HFFc6 (cell line): ENCODE measurements at regions not wholly inside any gene's neighbourhood (a gene's known extent, or its start where the extent isn't known, plus 50 kb on each side); places are given as distances from the start of the nearest gene placed in this dataset.
A peak's percentile ranks its signal among the peaks of the same experiment; 100 is the strongest.
"Not testable (repeated sequence)": the region's sequence is repeated elsewhere in the genome, so short reads cannot be mapped to it uniquely, and the experiment has no call there.

Experiments
- DNase-seq: peaks from one replicate; pipeline ENCODE4 v3.0.0-alpha.2; 2018
- H3K27ac Mint-ChIP-seq: 2 replicates; pipeline ENCODE4 v1.8.0; 2020; ENCODE audit warnings: mild to moderate bottlenecking, mixed read lengths
- H3K27me3 Mint-ChIP-seq: 2 replicates; pipeline ENCODE4 v1.8.0; 2021; ENCODE audit warnings: mild to moderate bottlenecking, moderate library complexity, mixed read lengths; ENCODE audit not compliant: insufficient read depth
- H3K36me3 Mint-ChIP-seq: 2 replicates; pipeline ENCODE4 v1.8.0; 2021; ENCODE audit warnings: low read depth, mixed read lengths
- H3K4me1 Mint-ChIP-seq: 2 replicates; pipeline ENCODE4 v1.8.0; 2020; ENCODE audit warnings: low read depth, mixed read lengths
- H3K4me3 Mint-ChIP-seq: 2 replicates; pipeline ENCODE4 v1.8.0; 2020; ENCODE audit warnings: mild to moderate bottlenecking, moderate library complexity, mixed read lengths
- H3K9me3 Mint-ChIP-seq: 2 replicates; pipeline ENCODE4 v1.8.0; 2020; ENCODE audit warnings: mild to moderate bottlenecking, mixed read lengths
- TF ChIP-seq, protein P1 (sequence below): fragments of 200-600 bp; sonication (generic); IDR thresholded peaks from 2 replicates; pipeline ENCODE4 v1.5.0; 2021; ENCODE audit warnings: antibody characterized with exemption, mild to moderate bottlenecking

DNA sequence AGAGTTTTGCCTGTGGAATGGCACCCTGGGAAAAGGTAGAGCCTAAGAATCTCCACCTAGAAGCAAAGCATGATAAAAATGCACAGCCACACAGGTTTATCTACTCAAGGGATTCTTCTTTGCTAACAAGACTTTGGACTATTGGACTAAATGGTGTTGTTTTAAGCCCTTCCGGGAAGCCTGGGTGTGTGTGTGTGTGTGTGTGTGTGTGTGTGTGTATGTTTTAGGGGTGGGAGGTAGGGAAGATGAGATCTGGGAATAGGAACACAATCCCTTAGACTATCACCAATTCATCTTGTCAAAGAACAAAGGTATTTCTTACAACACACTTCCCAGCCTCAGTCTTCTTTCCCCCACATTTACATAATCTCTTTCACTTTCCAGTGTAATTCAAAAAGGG, 327.5 kb upstream of the FGF16 start:
- DNase-seq: no peak
- Mint-ChIP-seq H3K27ac (no peak overlapping the region), H3K4me3 (no peak overlapping the region), H3K4me1 (no peaks in the 10 kb centered on the region), H3K9me3 (no peaks in the 10 kb centered on the region; the same call in none of the 2 replicates), H3K27me3 (no peaks in the 10 kb centered on the region), H3K36me3 (no peaks in the 10 kb centered on the region)
- TF ChIP-seq, protein P1, sequence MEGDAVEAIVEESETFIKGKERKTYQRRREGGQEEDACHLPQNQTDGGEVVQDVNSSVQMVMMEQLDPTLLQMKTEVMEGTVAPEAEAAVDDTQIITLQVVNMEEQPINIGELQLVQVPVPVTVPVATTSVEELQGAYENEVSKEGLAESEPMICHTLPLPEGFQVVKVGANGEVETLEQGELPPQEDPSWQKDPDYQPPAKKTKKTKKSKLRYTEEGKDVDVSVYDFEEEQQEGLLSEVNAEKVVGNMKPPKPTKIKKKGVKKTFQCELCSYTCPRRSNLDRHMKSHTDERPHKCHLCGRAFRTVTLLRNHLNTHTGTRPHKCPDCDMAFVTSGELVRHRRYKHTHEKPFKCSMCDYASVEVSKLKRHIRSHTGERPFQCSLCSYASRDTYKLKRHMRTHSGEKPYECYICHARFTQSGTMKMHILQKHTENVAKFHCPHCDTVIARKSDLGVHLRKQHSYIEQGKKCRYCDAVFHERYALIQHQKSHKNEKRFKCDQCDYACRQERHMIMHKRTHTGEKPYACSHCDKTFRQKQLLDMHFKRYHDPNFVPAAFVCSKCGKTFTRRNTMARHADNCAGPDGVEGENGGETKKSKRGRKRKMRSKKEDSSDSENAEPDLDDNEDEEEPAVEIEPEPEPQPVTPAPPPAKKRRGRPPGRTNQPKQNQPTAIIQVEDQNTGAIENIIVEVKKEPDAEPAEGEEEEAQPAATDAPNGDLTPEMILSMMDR: no peak

DNA sequence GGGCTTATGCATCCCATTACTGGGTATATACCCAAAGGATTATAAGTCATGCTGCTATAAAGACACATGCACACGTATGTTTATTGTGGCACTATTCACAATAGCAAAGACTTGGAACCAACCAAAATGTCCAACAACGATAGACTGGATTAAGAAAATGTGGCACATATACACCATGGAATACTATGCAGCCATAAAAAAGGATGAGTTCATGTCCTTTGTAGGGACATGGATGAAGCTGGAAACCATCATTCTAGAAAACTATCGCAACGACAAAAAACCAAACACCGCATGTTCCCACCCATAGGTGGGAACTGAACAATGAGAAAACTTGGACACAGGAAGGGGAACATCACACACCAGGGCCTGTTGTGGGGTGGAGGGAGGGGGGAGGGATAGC, 323.3 kb upstream of the FGF16 start:
- not testable (repeated sequence) for H3K36me3 Mint-ChIP-seq, DNase-seq, H3K27me3 Mint-ChIP-seq, H3K27ac Mint-ChIP-seq, H3K4me1 Mint-ChIP-seq, H3K9me3 Mint-ChIP-seq, H3K4me3 Mint-ChIP-seq

DNA sequence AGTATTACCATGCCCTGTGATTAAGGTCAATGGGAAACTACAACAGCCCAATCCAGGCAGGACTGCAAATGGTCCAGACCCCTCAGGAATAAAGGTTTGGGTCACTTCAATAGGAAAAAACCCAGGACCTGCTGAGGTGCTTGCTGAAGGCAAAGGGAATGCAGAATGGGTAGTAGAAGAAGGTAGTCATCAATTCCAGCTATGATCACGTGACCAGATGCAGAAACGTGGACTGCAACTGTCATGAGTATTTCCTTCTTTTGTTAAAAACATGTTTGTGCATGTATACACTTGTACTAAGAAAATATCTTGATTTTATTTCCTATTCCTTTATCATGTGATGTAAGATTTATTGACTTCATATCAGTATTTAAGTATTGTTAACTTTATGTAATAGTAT, 319.6 kb upstream of the FGF16 start:
- H3K36me3 Mint-ChIP-seq, H3K27me3 Mint-ChIP-seq, H3K4me3 Mint-ChIP-seq, H3K4me1 Mint-ChIP-seq, H3K27ac Mint-ChIP-seq, H3K9me3 Mint-ChIP-seq, DNase-seq: not testable (repeated sequence)

DNA sequence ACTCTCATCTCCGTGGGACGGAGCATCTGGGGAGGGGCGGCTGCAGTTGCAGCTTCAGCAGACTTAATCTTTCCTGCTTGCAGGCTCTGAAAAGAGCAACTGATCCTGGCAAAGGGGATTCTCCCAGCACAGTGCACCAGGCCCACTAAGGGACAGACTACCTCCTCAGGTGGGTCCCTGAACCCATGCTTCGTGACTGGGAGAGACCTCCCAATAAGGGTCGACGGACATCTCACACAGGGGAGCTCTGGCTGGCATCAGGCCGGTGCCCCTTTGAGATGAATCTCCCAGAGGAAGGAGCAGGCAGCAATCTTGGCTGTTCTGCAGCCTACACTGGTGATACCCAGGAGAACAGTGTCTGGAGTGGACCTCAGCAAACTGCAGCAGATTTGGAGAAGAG, 303.3 kb upstream of the FGF16 start:
- no peaks in the 10 kb centered on the region for H3K9me3 Mint-ChIP-seq
- no peak overlapping the region for H3K4me3 Mint-ChIP-seq
- H3K27ac Mint-ChIP-seq: no peak overlapping the region
- no peaks in the 10 kb centered on the region for H3K4me1 Mint-ChIP-seq
- H3K27me3 Mint-ChIP-seq: no peaks in the 10 kb centered on the region; the same call in 1 of the 2 replicates
- TF ChIP-seq, protein P1: no peak
- no peaks in the 10 kb centered on the region for H3K36me3 Mint-ChIP-seq
- DNase-seq: no peak

DNA sequence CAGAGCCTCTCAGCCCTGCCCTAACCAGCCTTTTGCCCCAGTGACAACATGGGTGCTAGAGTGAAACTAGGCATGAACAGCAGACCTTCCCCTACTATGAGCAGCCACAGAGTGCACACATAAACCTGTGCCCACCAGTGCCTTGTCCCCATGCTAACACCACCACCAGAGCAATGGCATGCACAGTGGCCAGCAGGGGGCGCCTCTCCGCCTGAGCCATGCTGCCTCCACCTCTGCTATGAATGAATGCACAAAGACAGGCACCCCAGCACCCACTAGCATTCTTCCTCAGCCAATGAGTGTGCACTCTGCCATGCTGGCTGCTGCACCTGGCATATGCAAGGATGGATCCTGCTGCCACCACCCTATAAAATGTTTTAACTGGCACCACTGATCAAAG, 286.9 kb upstream of the FGF16 start:
- TF ChIP-seq, protein P1: peak; percentile 61; the same call in 1 of the 2 replicates
- H3K27ac Mint-ChIP-seq: no peak overlapping the region
- no peak overlapping the region for H3K4me3 Mint-ChIP-seq
- H3K36me3 Mint-ChIP-seq: no peaks in the 10 kb centered on the region
- H3K27me3 Mint-ChIP-seq: no peaks in the 10 kb centered on the region
- no peak for DNase-seq
- H3K9me3 Mint-ChIP-seq: peaks cover 7% of the 10 kb centered on the region; the same call in 1 of the 2 replicates
- H3K4me1 Mint-ChIP-seq: no peaks in the 10 kb centered on the region

DNA sequence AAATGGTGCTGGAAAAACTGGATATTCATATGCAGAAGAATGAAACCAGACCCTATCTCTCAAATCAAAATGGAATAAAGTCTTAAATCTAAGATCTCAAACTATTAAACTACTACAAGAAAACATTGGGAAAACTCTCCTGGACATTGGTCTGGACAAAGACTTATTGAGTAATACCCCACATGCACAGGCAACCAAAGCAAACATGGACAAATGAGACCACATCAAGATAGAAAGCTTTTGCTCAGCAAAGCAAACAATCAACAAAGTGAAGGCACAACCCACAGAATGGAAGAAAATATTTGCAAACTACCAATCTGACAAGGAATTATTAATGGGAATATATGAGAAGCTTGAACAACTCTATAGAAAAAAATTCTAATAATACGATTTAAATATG, 284.4 kb upstream of the FGF16 start:
- H3K4me3 Mint-ChIP-seq: no peak overlapping the region
- H3K9me3 Mint-ChIP-seq: peaks cover 7% of the 10 kb centered on the region; the same call in 1 of the 2 replicates
- DNase-seq: no peak
- no peak overlapping the region for H3K27ac Mint-ChIP-seq
- H3K36me3 Mint-ChIP-seq: no peaks in the 10 kb centered on the region
- TF ChIP-seq, protein P1: no peak
- H3K4me1 Mint-ChIP-seq: no peaks in the 10 kb centered on the region
- no peaks in the 10 kb centered on the region for H3K27me3 Mint-ChIP-seq

DNA sequence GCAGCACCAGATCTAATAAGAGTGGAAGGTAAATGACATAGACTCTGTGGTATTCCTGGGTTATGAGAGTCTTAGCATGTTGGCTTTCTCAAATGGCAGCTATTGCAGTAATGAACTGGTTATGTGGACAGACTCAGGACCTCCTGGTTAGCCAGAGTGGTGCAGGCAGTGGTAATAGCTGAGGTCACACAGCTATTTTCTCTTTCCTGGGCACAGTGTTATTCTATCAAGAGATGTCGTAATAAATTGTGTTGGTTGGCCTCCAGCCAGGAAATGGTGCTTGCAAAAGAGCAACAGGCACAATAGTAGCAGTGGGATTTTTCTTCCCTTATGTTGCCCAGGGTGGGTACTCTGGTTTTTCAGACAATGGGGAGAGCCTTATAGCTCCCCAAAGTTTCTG, 279.2 kb upstream of the FGF16 start:
- Mint-ChIP-seq H3K4me1 (no peaks in the 10 kb centered on the region), H3K36me3 (no peaks in the 10 kb centered on the region), H3K27ac (no peak overlapping the region), H3K27me3 (no peaks in the 10 kb centered on the region), H3K4me3 (no peak overlapping the region), H3K9me3 (no peaks in the 10 kb centered on the region; the same call in 1 of the 2 replicates)
- TF ChIP-seq, protein P1: no peak
- DNase-seq: no peak
